ENCODE measurements at regions not wholly inside any gene's neighbourhood (a gene's known extent, or its start where the extent isn't known, plus 50 kb on each side); places are given as distances from the start of the nearest gene placed in this dataset.

GRCh38 chr3:194960446-194961032 lies 274.9 kb downstream of the FAM43A start:
- TF ChIP-seq GATA2 (IDR thresholded peaks at IDR 0.05; ENCODE audit: low read depth, low read length) = no peak
- no peak for TF ChIP-seq GATA3 (IDR thresholded peaks at IDR 0.05; ENCODE audit: low read depth, low read length)

Measured in SH-SY5Y (cell line).